ENCODE measurements at regions not wholly inside any gene's neighbourhood (a gene's known extent, or its start where the extent isn't known, plus 50 kb on each side); places are given as distances from the start of the nearest gene placed in this dataset.

GRCh38 chr13:80273718-80274117 is 67.2 kb downstream of the SPRY2 start (continued):
- TF ChIP-seq REST (IDR thresholded peaks at IDR 0.05; ENCODE audit: unreplicated experiment) (no peak), ETS1 (IDR thresholded peaks at IDR 0.05) (no peak), EZH2phosphoT487 (IDR thresholded peaks at IDR 0.05; ENCODE audit: unreplicated experiment) (no peak), CREB1 (CRISPR knock-in tag; IDR thresholded peaks at IDR 0.05; ENCODE audit: low read depth) (no peak), POLR2AphosphoS5 (IDR thresholded peaks at IDR 0.05; ENCODE audit: low read depth) (no peak)

GRCh38 chr13:80265348-80265747 is 75.6 kb downstream of the SPRY2 start:
- peaks cover 18% of the 10 kb centered on the region for H3K9me3 Mint-ChIP-seq
- no peak for ATAC-seq
- H3F3A ChIP-seq (replicated peaks; ENCODE audit: low read depth), result no peaks in the 10 kb centered on the region
- no peaks in the 10 kb centered on the region for H3K4me1 ChIP-seq (ENCODE audit: insufficient read depth)
- peaks cover 2% of the 10 kb centered on the region for H3K27me3 Mint-ChIP-seq (ENCODE audit: insufficient read depth, low read depth, poor library complexity)
- H2AFZ ChIP-seq, result no peak overlapping the region
- H3K27ac ChIP-seq (ENCODE audit: low read depth), result no peak overlapping the region
- no peaks in the 10 kb centered on the region for H3K36me3 ChIP-seq (ENCODE audit: insufficient read depth)
- H3K4me2 ChIP-seq, result no peak overlapping the region
- H3K4me1 Mint-ChIP-seq, result no peaks in the 10 kb centered on the region; the same call in 2 of the 3 replicates
- peaks cover 24% of the 10 kb centered on the region for H3K36me3 Mint-ChIP-seq (ENCODE audit: low read depth)
- no peaks in the 10 kb centered on the region for H3K79me2 ChIP-seq (replicated peaks; ENCODE audit: insufficient read depth)
- H3K27ac Mint-ChIP-seq, result no peak overlapping the region
- no peak overlapping the region for H3K4me3 Mint-ChIP-seq
- H3K27me3 ChIP-seq (ENCODE audit: insufficient read depth), result no peaks in the 10 kb centered on the region
- H4K20me1 ChIP-seq (replicated peaks; ENCODE audit: insufficient read depth), result no peaks in the 10 kb centered on the region
- peaks cover 5% of the 10 kb centered on the region; the same call in 1 of the 2 replicates for H3K9me2 ChIP-seq (ENCODE audit: insufficient read depth)
- H3K4me3 ChIP-seq, result no peak overlapping the region
- no peak for DNase-seq (ENCODE audit: low spot score)
- no peak for TF ChIP-seq JUNB (IDR thresholded peaks at IDR 0.05; ENCODE audit: unreplicated experiment)
- TF ChIP-seq CREB1 (CRISPR knock-in tag; IDR thresholded peaks at IDR 0.05; ENCODE audit: low read depth), result no peak
- no peak for TF ChIP-seq STAT1 (IDR thresholded peaks at IDR 0.05; ENCODE audit: unreplicated experiment)
- TF ChIP-seq ETS1 (IDR thresholded peaks at IDR 0.05), result no peak
- TF ChIP-seq POLR2AphosphoS5 (IDR thresholded peaks at IDR 0.05; ENCODE audit: low read depth), result no peak
- no peak for TF ChIP-seq ZNF462 (CRISPR knock-in tag; IDR thresholded peaks at IDR 0.05)
- no peak for TF ChIP-seq REST (IDR thresholded peaks at IDR 0.05; ENCODE audit: unreplicated experiment)
- TF ChIP-seq EZH2phosphoT487 (IDR thresholded peaks at IDR 0.05; ENCODE audit: unreplicated experiment), result no peak

All from GM23338 (cell line).